ENCODE measurements at regions not wholly inside any gene's neighbourhood (a gene's known extent, or its start where the extent isn't known, plus 50 kb on each side); places are given as distances from the start of the nearest gene placed in this dataset.

DNA sequence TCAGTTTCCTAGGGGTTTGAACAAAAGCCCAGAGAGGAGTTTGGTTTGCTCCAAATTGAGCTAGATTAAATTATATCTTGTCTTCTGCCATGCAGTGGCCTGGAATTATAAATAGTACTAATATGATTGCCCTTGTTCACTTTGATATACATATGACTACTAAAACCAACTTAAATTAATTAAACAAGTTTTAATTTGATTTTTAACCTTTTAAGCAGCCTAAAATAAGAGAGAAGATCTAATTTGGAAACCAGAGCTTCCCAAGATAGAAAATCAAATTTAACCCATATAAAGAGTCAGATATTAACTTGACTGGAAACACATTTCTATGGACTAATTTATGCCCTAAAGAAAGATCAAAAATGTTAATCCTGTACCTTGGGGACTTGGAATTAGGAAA, 444.5 kb upstream of the SLC8A1 start:
- no peak for DNase-seq (ENCODE audit: low read depth in 2 of 2, low spot score in 1 of 2)

DNA sequence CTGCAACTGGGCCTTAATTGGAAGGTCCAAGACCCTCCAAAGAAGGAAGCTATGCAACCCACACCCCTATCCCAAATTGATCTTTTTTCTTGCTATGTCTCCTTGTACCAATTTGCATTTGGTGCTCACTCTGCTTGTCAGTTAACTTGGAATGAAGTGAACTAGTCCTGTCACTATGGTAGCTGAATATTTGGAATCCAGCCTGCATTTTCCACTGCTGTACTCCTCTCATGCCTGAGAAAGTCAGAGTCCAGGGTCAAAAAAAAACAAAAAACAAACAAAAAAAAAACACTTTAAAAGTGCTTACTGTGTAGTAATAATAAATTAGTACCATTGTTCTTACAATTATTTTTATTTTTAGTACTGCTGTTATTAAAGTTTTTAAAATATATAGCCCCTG, 462.8 kb upstream of the SLC8A1 start:
- DNase-seq (ENCODE audit: low read depth in 2 of 2, low spot score in 1 of 2): no peak

DNA sequence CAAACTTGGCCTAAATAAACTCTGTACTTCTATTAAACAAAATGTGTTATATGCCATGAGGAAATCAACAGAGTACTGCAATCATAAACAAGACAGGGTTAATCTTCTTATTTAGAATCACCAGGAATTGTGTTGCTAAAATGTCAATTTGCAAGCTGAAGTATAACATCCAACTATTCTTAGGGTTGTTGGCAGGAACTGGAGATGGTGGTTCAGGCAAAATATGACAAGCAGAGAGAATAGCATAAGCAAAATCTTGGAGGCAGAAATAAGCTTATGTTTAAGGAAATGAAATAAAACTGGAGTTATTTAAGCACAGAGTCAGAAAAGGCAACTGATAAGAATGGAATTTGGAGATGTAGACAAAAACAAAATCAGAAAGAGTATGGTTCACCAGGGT, 463.8 kb upstream of the SLC8A1 start:
- no peak for DNase-seq (ENCODE audit: low read depth in 2 of 2, low spot score in 1 of 2)

DNA sequence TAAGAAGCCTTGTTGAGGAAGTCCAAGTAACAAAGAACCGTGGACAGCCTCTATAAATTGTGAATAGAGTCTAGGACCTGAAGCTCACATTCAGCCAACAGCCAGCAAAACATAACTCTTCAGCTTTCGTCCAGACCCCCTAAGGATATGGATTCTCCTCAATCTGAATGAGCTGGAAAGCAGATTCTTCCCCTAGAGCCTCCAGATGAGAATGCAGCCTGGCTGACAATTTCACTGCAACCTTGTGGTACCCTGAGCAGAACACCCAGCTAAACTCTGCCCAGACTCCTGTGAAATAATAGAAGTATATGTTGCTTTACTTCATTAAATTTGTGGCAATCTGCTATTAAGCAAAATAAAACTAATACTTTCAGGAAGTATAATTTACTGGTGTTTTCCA, 483.5 kb upstream of the SLC8A1 start:
- DNase-seq (ENCODE audit: low read depth in 2 of 2, low spot score in 1 of 2): no peak

DNA sequence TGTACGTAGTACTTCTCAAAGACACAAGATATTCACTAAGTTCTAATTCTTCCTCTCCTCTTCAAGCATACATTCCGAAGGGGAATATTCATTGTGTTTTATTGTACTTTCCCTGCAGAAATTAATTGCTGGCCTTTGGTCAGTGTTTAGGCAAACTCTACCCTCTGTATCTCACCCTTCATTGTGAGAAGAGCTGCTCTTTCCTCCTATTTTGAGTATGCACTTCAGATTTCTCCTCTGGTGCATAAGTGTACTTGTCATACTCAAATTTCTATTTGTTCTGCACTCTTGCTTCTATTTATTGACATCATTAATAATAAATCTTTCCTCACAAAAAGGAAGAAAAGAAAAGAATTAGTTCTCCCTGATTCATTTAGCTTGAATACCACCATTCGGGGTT, 485.4 kb upstream of the SLC8A1 start:
- no peak for DNase-seq (ENCODE audit: low read depth in 2 of 2, low spot score in 1 of 2)

- no peak for DNase-seq (ENCODE audit: low read depth in 2 of 2, low spot score in 1 of 2)
These were observed 501.5 kb upstream of the SLC8A1 start for GRCh38 chr2:40953341-40953740.

GRCh38 chr2:40955042-40955441, 503.2 kb upstream of the SLC8A1 start:
- DNase-seq (ENCODE audit: low read depth in 2 of 2, low spot score in 1 of 2): no peak

DNA sequence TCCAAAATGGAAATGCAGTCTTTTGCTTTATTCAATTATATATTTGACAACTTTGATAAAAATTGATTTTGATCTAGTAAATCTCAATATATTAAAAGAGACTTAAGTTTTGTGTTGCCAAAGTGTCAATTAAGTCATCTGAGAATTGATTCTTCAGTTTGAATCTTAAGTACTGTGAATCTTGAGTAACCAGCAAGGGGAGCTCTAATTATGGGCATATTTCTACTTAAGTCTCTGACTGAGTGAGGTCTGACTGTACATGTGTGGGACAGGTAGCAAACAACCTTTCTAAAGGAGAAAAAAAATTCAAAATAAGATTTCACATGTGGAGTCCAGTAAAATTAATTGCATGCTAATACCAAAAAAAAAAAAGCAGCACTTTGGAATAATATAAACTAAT, 503.7 kb upstream of the SLC8A1 start:
- no peak for DNase-seq (ENCODE audit: low read depth in 2 of 2, low spot score in 1 of 2)

DNA sequence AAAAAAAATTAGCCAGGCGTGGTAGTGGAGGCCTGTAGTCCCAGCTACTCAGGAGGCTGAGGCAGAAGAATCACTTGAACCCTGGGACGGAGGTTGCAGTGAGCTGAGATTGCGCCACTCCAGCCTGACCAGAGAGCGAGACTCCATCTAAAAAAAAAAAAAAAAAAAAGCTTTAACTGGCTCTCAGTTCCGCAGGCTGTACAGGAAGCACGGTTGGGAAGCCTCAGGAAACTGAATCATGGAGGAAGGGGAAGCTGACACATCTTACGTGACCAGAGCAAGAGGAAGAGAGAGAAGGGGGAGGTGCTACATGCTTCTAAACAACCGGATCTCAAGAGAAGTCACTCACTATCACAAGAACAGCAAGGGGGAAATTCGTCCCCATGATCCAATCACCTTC, 505.6 kb upstream of the SLC8A1 start:
- DNase-seq (ENCODE audit: low read depth in 2 of 2, low spot score in 1 of 2): no peak

DNA sequence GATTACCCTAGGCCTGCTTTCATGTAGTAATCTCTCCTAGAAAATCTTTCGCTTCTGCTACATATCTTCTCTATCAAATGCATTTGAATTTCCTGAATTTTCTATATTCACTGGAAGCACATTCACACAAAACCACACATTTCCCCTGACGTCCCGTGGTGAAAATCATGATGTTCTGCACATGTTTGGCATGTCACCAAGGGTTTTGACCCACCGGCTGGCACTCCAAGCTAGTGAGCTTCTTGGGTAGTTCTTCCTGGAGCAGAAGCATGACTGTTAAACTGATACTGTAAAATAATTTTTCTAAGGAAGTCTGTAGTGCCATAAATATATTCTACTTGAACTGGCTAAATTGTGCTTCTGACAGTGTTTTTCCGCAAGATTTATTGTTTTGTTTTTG, 510.1 kb upstream of the SLC8A1 start:
- DNase-seq (ENCODE audit: low read depth in 2 of 2, low spot score in 1 of 2): no peak

- no peak for DNase-seq (ENCODE audit: low read depth in 2 of 2, low spot score in 1 of 2)
These were observed 512.8 kb upstream of the SLC8A1 start for GRCh38 chr2:40964509-40965250.

GRCh38 chr2:40967451-40967850, 515.6 kb upstream of the SLC8A1 start:
- no peak for DNase-seq (ENCODE audit: low read depth in 2 of 2, low spot score in 1 of 2)

DNA sequence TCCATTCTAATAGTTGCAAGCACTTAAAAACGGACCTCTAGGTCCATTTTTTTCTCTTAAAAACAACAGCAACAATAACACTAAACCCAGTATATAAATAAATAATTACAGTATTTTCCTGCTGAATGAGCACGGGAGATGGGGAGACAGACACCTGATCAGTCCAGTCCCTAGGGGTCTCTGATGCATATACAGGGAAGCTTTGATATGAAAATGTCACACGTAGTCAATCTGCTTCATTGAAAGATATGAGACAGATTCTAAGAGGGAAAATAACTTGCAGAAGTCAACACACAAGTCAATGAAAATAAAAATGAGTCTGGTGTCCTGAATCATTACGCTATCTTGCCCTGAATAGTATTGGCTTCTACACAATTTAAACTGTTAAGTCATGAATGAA, 523.3 kb upstream of the SLC8A1 start:
- DNase-seq (ENCODE audit: low read depth in 2 of 2, low spot score in 1 of 2): no peak

DNA sequence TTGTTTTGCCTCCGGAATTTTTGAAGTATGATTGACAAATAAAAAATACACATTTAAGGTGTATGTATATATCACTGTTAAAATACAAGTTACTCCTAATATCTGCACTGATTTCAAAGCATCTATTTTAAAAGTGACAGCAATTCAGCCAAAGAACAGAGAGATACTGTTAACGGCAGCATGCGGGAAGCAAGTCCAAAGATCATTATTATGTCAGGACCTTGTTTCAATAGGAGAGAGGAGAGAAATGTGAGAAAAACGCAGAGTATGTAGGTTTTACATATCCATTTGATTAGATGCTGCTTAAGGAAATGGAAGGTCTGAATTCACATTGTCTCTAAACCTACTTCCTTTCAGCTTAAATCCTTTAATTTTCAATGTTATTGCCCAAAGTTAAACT, 545.5 kb upstream of the SLC8A1 start:
- DNase-seq (ENCODE audit: low read depth in 2 of 2, low spot score in 1 of 2): no peak

- DNase-seq (ENCODE audit: low read depth in 2 of 2, low spot score in 1 of 2): no peak
These were observed 548.5 kb upstream of the SLC8A1 start for GRCh38 chr2:41000374-41000773.

- DNase-seq (ENCODE audit: low read depth in 2 of 2, low spot score in 1 of 2): no peak
These were observed 549.0 kb upstream of the SLC8A1 start for GRCh38 chr2:41000906-41001305.

DNA sequence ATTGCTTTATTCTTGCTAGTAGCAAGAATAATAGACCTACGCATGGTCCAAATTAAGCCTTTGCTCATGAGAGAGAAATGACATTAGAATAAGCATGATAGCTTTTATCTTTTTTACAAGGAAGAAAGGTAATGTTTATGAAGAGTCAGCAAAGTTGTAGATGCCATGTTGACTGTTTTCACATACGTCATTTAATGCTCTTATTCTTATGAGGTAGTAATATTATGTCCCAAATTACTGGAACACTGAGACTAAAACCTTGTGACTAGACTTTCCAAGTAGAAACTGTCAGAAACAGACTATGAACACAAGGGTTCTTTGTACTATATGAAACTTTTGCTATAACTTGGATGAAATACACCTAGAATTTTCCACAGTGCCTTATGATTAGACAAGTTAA, 552.8 kb upstream of the SLC8A1 start:
- no peak for DNase-seq (ENCODE audit: low read depth in 2 of 2, low spot score in 1 of 2)

- no peak for DNase-seq (ENCODE audit: low read depth in 2 of 2, low spot score in 1 of 2)
These were observed 568.5 kb upstream of the SLC8A1 start for GRCh38 chr2:41020358-41020757.

GRCh38 chr2:41024816-41025215, 572.9 kb upstream of the SLC8A1 start:
- DNase-seq (ENCODE audit: low read depth in 2 of 2, low spot score in 1 of 2): no peak

DNA sequence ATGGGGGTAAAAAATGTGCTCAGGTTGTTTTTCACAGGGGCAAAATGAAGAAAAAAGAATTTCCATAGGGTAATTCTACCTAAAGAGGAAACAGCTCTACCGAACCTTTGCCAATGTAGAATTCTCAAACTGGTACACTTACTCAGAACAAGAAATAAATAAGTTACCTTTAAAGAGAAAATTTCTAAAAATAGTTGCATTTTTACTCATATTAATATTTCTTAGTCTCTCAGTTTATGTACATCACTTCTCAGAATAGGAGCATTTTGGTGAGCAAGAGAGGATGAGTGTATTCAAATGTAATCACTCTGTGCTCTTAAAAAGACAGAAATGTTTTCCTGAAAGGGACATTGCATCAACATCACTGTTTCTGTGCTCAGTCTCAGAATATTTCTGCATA, 574.7 kb upstream of the SLC8A1 start:
- no peak for DNase-seq (ENCODE audit: low read depth in 2 of 2, low spot score in 1 of 2)

DNA sequence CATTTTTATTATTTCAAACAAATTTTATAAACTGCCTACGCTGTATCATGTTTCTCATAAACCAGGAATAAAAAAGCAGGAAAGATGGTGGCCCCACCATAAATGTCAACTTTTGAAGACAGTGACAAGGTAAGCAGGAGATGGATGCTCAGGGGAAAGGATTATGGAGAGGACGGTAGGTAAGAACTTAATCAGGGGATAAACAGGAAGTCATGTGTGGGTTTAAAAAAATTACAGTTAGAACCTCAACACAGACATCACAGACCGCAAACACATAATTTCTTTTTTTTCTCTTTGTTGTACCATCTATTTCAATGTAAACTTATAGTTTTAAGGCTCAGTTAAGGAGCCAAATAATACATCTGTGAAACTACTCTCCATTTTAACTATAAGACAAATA, 575.2 kb upstream of the SLC8A1 start:
- no peak for DNase-seq (ENCODE audit: low read depth in 2 of 2, low spot score in 1 of 2)

DNA sequence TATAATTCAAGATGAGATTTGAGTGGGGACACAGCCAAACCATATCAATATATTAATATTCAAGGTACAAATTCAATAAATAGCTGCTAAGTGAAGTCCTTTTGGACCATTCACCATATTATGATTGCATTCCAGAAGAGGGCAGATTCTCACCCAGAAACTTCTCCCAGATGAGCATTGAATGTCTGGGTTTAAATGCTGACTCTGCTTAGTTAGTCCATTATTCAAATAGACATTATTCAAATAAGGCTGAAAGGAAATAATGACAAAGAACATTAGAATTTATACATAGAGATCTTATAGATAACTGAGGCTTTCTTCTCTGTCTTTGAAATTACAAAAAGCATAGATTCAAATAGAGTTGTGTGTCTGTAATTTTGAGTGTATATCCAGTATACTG, 579.4 kb upstream of the SLC8A1 start:
- DNase-seq (ENCODE audit: low read depth in 2 of 2, low spot score in 1 of 2): no peak

DNA sequence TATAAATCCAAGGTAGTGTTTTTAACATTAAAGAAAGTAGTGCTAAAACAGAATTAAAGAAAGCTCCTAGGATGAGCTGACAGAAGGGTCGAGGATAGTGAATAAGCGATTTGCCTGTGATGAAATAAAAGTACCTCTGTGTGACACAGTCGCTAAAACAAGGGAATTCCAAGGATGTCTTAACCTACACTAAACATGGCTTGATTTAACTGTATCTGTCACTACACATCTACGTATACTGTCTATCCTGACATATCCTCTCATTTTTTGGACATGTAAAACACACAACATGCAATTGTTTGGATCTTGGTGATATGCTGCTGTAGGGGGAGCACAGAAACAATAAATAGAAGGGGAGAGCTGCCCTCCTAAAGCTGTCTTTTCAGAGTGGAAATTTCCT, 580.8 kb upstream of the SLC8A1 start:
- no peak for DNase-seq (ENCODE audit: low read depth in 2 of 2, low spot score in 1 of 2)

DNA sequence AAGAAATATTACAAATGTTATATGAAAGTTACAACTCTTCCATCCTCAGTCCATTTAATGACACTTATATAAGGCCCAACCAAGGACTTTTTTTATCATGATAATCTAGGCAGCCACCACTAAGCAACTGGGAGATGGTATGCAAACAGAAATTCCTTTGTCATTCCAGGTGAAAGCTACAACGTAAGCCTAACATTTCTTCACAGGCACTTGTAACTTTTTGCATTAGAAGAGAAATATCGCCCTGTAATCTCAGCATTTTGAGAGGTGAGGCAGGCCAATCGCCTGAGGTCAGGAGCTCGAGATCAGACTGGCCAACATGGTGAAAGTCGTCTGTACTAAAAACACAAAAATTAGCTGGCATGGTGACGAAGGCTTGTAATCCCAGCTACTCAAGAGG, 581.2 kb upstream of the SLC8A1 start:
- DNase-seq (ENCODE audit: low read depth in 2 of 2, low spot score in 1 of 2): no peak

Data from stimulated activated CD8-positive, alpha-beta memory T cell treated with anti-CD3 and anti-CD28 coated beads, Interleukin-4, amount 100 ng/mL, for 1 hour (primary cell).